ENCODE measurements at regions not wholly inside any gene's neighbourhood (a gene's known extent, or its start where the extent isn't known, plus 50 kb on each side); places are given as distances from the start of the nearest gene placed in this dataset.

GRCh38 chr2:23301136-23301535, 83.8 kb upstream of the KLHL29 start:
- DNase-seq (ENCODE audit: insufficient read length, low spot score) (no peak), FAIRE-seq (no peak)
- no peak for TF ChIP-seq PAX5 (IDR thresholded peaks at IDR 0.05; ENCODE audit: insufficient read depth, low read length, severe bottlenecking)
- no peak for TF ChIP-seq TAF1 (IDR thresholded peaks at IDR 0.05; ENCODE audit: low read depth, low read length)
- no peak for TF ChIP-seq POU2F2 (IDR thresholded peaks at IDR 0.05; ENCODE audit: low read depth, low read length)
- TF ChIP-seq SPI1 (IDR thresholded peaks at IDR 0.05; ENCODE audit: low read depth, low read length) = no peak
- no peak for TF ChIP-seq POLR2A (IDR thresholded peaks at IDR 0.05; ENCODE audit: low read depth, low read length)
- no peak for TF ChIP-seq POLR2AphosphoS5 (IDR thresholded peaks at IDR 0.05; ENCODE audit: low read depth, low read length)

GRCh38 chr2:23302591-23302990, 82.4 kb upstream of the KLHL29 start:
- DNase-seq (ENCODE audit: insufficient read length, low spot score) = no peak
- TF ChIP-seq TAF1 (IDR thresholded peaks at IDR 0.05; ENCODE audit: low read depth, low read length) (no peak), POLR2AphosphoS5 (IDR thresholded peaks at IDR 0.05; ENCODE audit: low read depth, low read length) (no peak), POU2F2 (IDR thresholded peaks at IDR 0.05; ENCODE audit: low read depth, low read length) (no peak), SPI1 (IDR thresholded peaks at IDR 0.05; ENCODE audit: low read depth, low read length) (no peak), POLR2A (IDR thresholded peaks at IDR 0.05; ENCODE audit: low read depth, low read length) (no peak), PAX5 (IDR thresholded peaks at IDR 0.05; ENCODE audit: insufficient read depth, low read length, severe bottlenecking) (no peak)
- FAIRE-seq = no peak

- no peak for TF ChIP-seq POU2F2 (IDR thresholded peaks at IDR 0.05; ENCODE audit: low read depth, low read length)
- TF ChIP-seq SPI1 (IDR thresholded peaks at IDR 0.05; ENCODE audit: low read depth, low read length) = no peak
- TF ChIP-seq POLR2A (IDR thresholded peaks at IDR 0.05; ENCODE audit: low read depth, low read length) = no peak
- no peak for TF ChIP-seq POLR2AphosphoS5 (IDR thresholded peaks at IDR 0.05; ENCODE audit: low read depth, low read length)
- no peak for TF ChIP-seq TAF1 (IDR thresholded peaks at IDR 0.05; ENCODE audit: low read depth, low read length)
- TF ChIP-seq PAX5 (IDR thresholded peaks at IDR 0.05; ENCODE audit: insufficient read depth, low read length, severe bottlenecking) = no peak
- FAIRE-seq (no peak), DNase-seq (ENCODE audit: insufficient read length, low spot score) (no peak)
These were observed 78.6 kb upstream of the KLHL29 start for GRCh38 chr2:23306401-23306800.

GRCh38 chr2:23311186-23311585, 73.8 kb upstream of the KLHL29 start:
- DNase-seq (ENCODE audit: insufficient read length, low spot score) = no peak
- no peak for FAIRE-seq
- no peak for TF ChIP-seq POU2F2 (IDR thresholded peaks at IDR 0.05; ENCODE audit: low read depth, low read length)
- no peak for TF ChIP-seq POLR2AphosphoS5 (IDR thresholded peaks at IDR 0.05; ENCODE audit: low read depth, low read length)
- TF ChIP-seq POLR2A (IDR thresholded peaks at IDR 0.05; ENCODE audit: low read depth, low read length) = no peak
- TF ChIP-seq PAX5 (IDR thresholded peaks at IDR 0.05; ENCODE audit: insufficient read depth, low read length, severe bottlenecking) = no peak
- TF ChIP-seq SPI1 (IDR thresholded peaks at IDR 0.05; ENCODE audit: low read depth, low read length) = no peak
- no peak for TF ChIP-seq TAF1 (IDR thresholded peaks at IDR 0.05; ENCODE audit: low read depth, low read length)

GRCh38 chr2:23312996-23313606, 71.9 kb upstream of the KLHL29 start:
- peak; percentile 44 for DNase-seq (ENCODE audit: insufficient read length, low spot score)
- TF ChIP-seq SPI1 (IDR thresholded peaks at IDR 0.05; ENCODE audit: low read depth, low read length) (no peak), POLR2AphosphoS5 (IDR thresholded peaks at IDR 0.05; ENCODE audit: low read depth, low read length) (no peak), POLR2A (IDR thresholded peaks at IDR 0.05; ENCODE audit: low read depth, low read length) (no peak), PAX5 (IDR thresholded peaks at IDR 0.05; ENCODE audit: insufficient read depth, low read length, severe bottlenecking) (no peak), POU2F2 (IDR thresholded peaks at IDR 0.05; ENCODE audit: low read depth, low read length) (no peak), TAF1 (IDR thresholded peaks at IDR 0.05; ENCODE audit: low read depth, low read length) (no peak)
- peak; percentile 16 for FAIRE-seq

- no peak for DNase-seq (ENCODE audit: insufficient read length, low spot score)
- no peak for FAIRE-seq
These were observed 70.3 kb upstream of the KLHL29 start for GRCh38 chr2:23314687-23315086.

GRCh38 chr2:23320058-23320457, 64.9 kb upstream of the KLHL29 start:
- FAIRE-seq (no peak), DNase-seq (ENCODE audit: insufficient read length, low spot score) (no peak)
- TF ChIP-seq SPI1 (IDR thresholded peaks at IDR 0.05; ENCODE audit: low read depth, low read length) = no peak
- no peak for TF ChIP-seq POLR2A (IDR thresholded peaks at IDR 0.05; ENCODE audit: low read depth, low read length)
- TF ChIP-seq PAX5 (IDR thresholded peaks at IDR 0.05; ENCODE audit: insufficient read depth, low read length, severe bottlenecking) = no peak
- TF ChIP-seq POU2F2 (IDR thresholded peaks at IDR 0.05; ENCODE audit: low read depth, low read length) = no peak
- TF ChIP-seq POLR2AphosphoS5 (IDR thresholded peaks at IDR 0.05; ENCODE audit: low read depth, low read length) = no peak
- no peak for TF ChIP-seq TAF1 (IDR thresholded peaks at IDR 0.05; ENCODE audit: low read depth, low read length)

More at GRCh38 chr2:23314687-23315086, 70.3 kb upstream of the KLHL29 start:
- no peak for TF ChIP-seq POU2F2 (IDR thresholded peaks at IDR 0.05; ENCODE audit: low read depth, low read length)
- TF ChIP-seq POLR2A (IDR thresholded peaks at IDR 0.05; ENCODE audit: low read depth, low read length) = no peak
- TF ChIP-seq POLR2AphosphoS5 (IDR thresholded peaks at IDR 0.05; ENCODE audit: low read depth, low read length) = no peak
- no peak for TF ChIP-seq PAX5 (IDR thresholded peaks at IDR 0.05; ENCODE audit: insufficient read depth, low read length, severe bottlenecking)
- TF ChIP-seq SPI1 (IDR thresholded peaks at IDR 0.05; ENCODE audit: low read depth, low read length) = no peak
- no peak for TF ChIP-seq TAF1 (IDR thresholded peaks at IDR 0.05; ENCODE audit: low read depth, low read length)

GRCh38 chr2:23321751-23322150, 63.2 kb upstream of the KLHL29 start:
- DNase-seq (ENCODE audit: insufficient read length, low spot score) (no peak), FAIRE-seq (no peak)
- TF ChIP-seq TAF1 (IDR thresholded peaks at IDR 0.05; ENCODE audit: low read depth, low read length) (no peak), POLR2A (IDR thresholded peaks at IDR 0.05; ENCODE audit: low read depth, low read length) (no peak), PAX5 (IDR thresholded peaks at IDR 0.05; ENCODE audit: insufficient read depth, low read length, severe bottlenecking) (no peak), SPI1 (IDR thresholded peaks at IDR 0.05; ENCODE audit: low read depth, low read length) (no peak), POLR2AphosphoS5 (IDR thresholded peaks at IDR 0.05; ENCODE audit: low read depth, low read length) (no peak), POU2F2 (IDR thresholded peaks at IDR 0.05; ENCODE audit: low read depth, low read length) (no peak)

GRCh38 chr2:23322567-23323197, 62.3 kb upstream of the KLHL29 start:
- no peak for TF ChIP-seq POU2F2 (IDR thresholded peaks at IDR 0.05; ENCODE audit: low read depth, low read length)
- no peak for TF ChIP-seq SPI1 (IDR thresholded peaks at IDR 0.05; ENCODE audit: low read depth, low read length)
- no peak for TF ChIP-seq POLR2AphosphoS5 (IDR thresholded peaks at IDR 0.05; ENCODE audit: low read depth, low read length)
- no peak for TF ChIP-seq TAF1 (IDR thresholded peaks at IDR 0.05; ENCODE audit: low read depth, low read length)
- no peak for TF ChIP-seq POLR2A (IDR thresholded peaks at IDR 0.05; ENCODE audit: low read depth, low read length)
- no peak for TF ChIP-seq PAX5 (IDR thresholded peaks at IDR 0.05; ENCODE audit: insufficient read depth, low read length, severe bottlenecking)
- DNase-seq (ENCODE audit: insufficient read length, low spot score) (no peak), FAIRE-seq (no peak)
